Brain microvascular endothelial cell (primary cell): ENCODE measurements at regions not wholly inside any gene's neighbourhood (a gene's known extent, or its start where the extent isn't known, plus 50 kb on each side); places are given as distances from the start of the nearest gene placed in this dataset.
A peak's percentile ranks its signal among the peaks of the same experiment; 100 is the strongest.

ENCODE experiments used
- DNase-seq: peaks from one replicate; pipeline ENCODE4 v3.0.0-alpha.2; 2020
- H3K27ac ChIP-seq: fragments of 250-450 bp; sonication (Bioruptor Pico); 2 replicates; pipeline ENCODE4 v1.5.1; 2020; ENCODE audit warnings: mild to moderate bottlenecking, moderate library complexity
- H3K27me3 ChIP-seq: fragments of 250-450 bp; sonication (Bioruptor Pico); replicated peaks from 2 replicates; pipeline ENCODE4 v1.5.1; 2020; ENCODE audit warnings: mild to moderate bottlenecking
- H3K36me3 ChIP-seq: fragments of 250-450 bp; sonication (Bioruptor Pico); replicated peaks from 2 replicates; pipeline ENCODE4 v1.5.1; 2020; ENCODE audit warnings: mild to moderate bottlenecking
- H3K4me3 ChIP-seq: 2 replicates; pipeline ENCODE4 v1.5.1; 2011; ENCODE audit warnings: low read depth, mild to moderate bottlenecking, control low read depth, low read length, moderate library complexity
- CTCF ChIP-seq: IDR thresholded peaks from 2 replicates; pipeline ENCODE4 v1.5.1; 2011; ENCODE audit warnings: low read depth, mild to moderate bottlenecking, moderate library complexity, low read length, control low read depth, inconsistent platforms; ENCODE audit errors: missing control alignments
- in situ Hi-C: cut with HindIII; loops from 2 replicates; pipeline ENCODE4 v1.10.0; 2017; ENCODE audit warnings: low sequenced_read_pairs, low pct_ligation_motif_present

- in situ Hi-C loops = no loop called here
- no peak for TF ChIP-seq CTCF
Measured at GRCh38 chr16:63947022-63947421, 1174.8 kb downstream of the CDH11 start.

DNA sequence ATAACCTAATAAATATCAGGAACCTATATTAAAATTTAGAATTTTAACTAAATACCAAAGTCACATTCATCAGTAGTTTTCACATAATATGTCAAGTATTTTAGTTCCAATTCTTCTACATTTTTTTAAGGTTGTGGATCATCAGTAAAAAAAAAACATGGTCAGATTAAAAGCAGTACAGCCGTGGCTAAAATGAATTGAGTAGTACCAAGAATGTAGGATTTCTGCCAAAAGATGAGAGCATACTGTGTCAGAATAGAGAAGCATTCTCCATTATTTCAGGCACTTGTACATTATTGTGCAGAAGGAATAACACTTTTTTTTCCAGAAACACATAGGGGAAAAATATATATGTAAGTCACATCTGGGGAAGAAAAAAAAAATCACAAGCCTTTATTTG is 1176.1 kb downstream of the CDH11 start:
- in situ Hi-C loops = no loop called here
- DNase-seq = peak; percentile 11
- no peak overlapping the region for H3K27ac ChIP-seq
- TF ChIP-seq CTCF = no peak
- no peak overlapping the region for H3K4me3 ChIP-seq
- H3K36me3 ChIP-seq = no peaks in the 10 kb centered on the region
- no peaks in the 10 kb centered on the region for H3K27me3 ChIP-seq

More at GRCh38 chr16:63947022-63947421, 1174.8 kb downstream of the CDH11 start:
- Histone ChIP-seq H3K27ac (no peak overlapping the region), H3K27me3 (no peaks in the 10 kb centered on the region), H3K36me3 (no peaks in the 10 kb centered on the region), H3K4me3 (no peak overlapping the region)
- no peak for DNase-seq

DNA sequence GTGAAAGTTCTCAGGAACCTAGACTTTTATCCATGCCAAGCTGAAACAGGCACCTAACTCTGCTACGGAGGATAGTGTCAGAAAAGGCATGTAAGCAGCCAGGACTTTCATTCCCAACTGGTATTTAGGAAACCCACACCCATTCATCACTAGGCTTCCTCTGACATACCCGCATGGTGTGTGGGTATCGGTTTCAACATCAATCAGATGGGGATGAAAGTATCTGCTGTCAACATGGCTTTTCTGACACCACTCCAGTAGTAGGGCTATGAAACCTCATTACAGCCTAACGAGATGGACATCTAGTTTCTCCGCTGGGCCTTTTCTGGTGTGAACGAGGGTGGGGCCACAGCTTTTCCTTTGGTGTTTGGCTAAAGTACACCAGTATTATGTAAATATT is 1178.3 kb downstream of the CDH11 start:
- TF ChIP-seq CTCF = no peak
- Histone ChIP-seq H3K4me3 (no peak overlapping the region), H3K27me3 (no peaks in the 10 kb centered on the region), H3K27ac (no peak overlapping the region), H3K36me3 (no peaks in the 10 kb centered on the region)
- in situ Hi-C loops = no loop called here
- DNase-seq = no peak

DNA sequence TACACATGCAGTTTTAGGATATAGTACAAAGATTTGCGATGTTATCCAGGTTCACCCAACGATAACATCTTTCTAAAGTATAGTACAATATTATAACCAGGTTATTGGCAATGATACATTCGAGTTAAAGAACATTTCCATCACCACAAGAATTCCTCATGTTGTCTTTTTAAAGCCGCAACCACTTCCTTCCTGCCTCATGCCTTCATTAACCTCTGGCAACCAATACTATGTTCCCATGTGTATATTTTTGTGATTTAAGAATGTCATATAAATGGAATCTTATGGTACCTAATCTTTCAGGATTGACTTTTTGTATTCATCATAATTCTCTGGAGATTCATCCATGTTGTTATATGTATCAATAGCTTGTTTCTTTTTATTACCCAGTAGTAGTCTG is 1183.2 kb downstream of the CDH11 start:
- peak; percentile 50 for DNase-seq
- TF ChIP-seq CTCF = no peak

GRCh38 chr16:63933841-63934240 is 1188.0 kb downstream of the CDH11 start:
- no peak for TF ChIP-seq CTCF
- in situ Hi-C loops = no loop called here
- DNase-seq = no peak
- Histone ChIP-seq H3K27me3 (no peaks in the 10 kb centered on the region), H3K36me3 (no peaks in the 10 kb centered on the region), H3K27ac (no peak overlapping the region), H3K4me3 (no peak overlapping the region)

More for the DNA sequence above, 1183.2 kb downstream of the CDH11 start:
- Histone ChIP-seq H3K36me3 (no peaks in the 10 kb centered on the region), H3K27ac (no peak overlapping the region), H3K27me3 (no peaks in the 10 kb centered on the region), H3K4me3 (no peak overlapping the region)
- in situ Hi-C loops = no loop called here

GRCh38 chr16:63928421-63928820 is 1193.4 kb downstream of the CDH11 start:
- H3K36me3 ChIP-seq = no peaks in the 10 kb centered on the region

More at GRCh38 chr16:63928421-63928820, 1193.4 kb downstream of the CDH11 start:
- in situ Hi-C loops = no loop called here
- H3K27me3 ChIP-seq = no peaks in the 10 kb centered on the region
- H3K27ac ChIP-seq = no peak overlapping the region
- H3K4me3 ChIP-seq = no peak overlapping the region
- TF ChIP-seq CTCF = no peak
- no peak for DNase-seq
